Erythroblast (primary cell): ENCODE measurements at regions not wholly inside any gene's neighbourhood (a gene's known extent, or its start where the extent isn't known, plus 50 kb on each side); places are given as distances from the start of the nearest gene placed in this dataset.

Source experiments
- GATA1 ChIP-seq: IDR thresholded peaks from 2 replicates; pipeline ENCODE4 v1.6.1; 2011; ENCODE audit warnings: low read depth, mild to moderate bottlenecking, control low read depth, low read length, moderate library complexity
- POLR2A ChIP-seq: IDR thresholded peaks from 2 replicates; pipeline ENCODE4 v1.6.1; 2011; ENCODE audit warnings: mild to moderate bottlenecking, low read length

DNA sequence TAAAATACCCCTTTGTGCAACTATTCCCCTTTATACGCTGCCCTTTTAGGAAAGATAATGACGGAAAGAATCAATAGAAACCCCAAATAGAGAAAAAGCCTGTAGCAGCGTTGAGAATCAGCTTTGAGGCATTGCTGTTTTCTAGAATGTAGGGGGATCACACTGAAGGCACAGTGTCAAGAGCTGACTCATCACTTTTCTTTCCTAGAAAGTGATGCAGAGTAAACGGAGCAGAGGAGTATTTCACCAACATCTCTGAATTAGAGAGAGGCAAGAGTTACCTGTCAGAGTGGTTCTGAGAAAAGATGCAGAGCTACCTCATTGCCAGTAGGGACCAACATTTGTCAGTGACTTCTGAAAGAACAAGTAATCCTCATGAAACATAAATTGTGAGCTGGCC, 269.8 kb upstream of the TMC3 start:
- TF ChIP-seq POLR2A: no peak
- no peak for TF ChIP-seq GATA1
